Upper lobe of left lung (tissue), 4 donors: ENCODE measurements at regions not wholly inside any gene's neighbourhood (a gene's known extent, or its start where the extent isn't known, plus 50 kb on each side); places are given as distances from the start of the nearest gene placed in this dataset.

Source experiments
- EP300 ChIP-seq, 4 donors: sonication (generic); formaldehyde crosslinking; IDR thresholded peaks; one replicate each; pipeline ENCODE4 v1.5.1; 2017; ENCODE audit warnings: antibody characterized with exemption in 4 of 4, control low read depth in 2 of 4
- POLR2AphosphoS5 ChIP-seq, 2 donors: sonication (generic); formaldehyde crosslinking; IDR thresholded peaks; one replicate each; pipeline ENCODE4 v1.5.1; 2017; ENCODE audit warnings: antibody characterized with exemption in 2 of 2
- TF ChIP-seq, protein P1 (sequence below), 6 experiments: fragments of 450-650 bp in 4 of 6; fragments of 200-600 bp in 2 of 6; sonication (generic) in 2 of 6; IDR thresholded peaks; one replicate each; pipeline ENCODE4 v1.5.1; 2016 to 2019; ENCODE audit warnings: antibody characterized with exemption in 6 of 6

GRCh38 chr12:47296828-47297227 lies 217.1 kb upstream of the AMIGO2 start:
- TF ChIP-seq, protein P1, sequence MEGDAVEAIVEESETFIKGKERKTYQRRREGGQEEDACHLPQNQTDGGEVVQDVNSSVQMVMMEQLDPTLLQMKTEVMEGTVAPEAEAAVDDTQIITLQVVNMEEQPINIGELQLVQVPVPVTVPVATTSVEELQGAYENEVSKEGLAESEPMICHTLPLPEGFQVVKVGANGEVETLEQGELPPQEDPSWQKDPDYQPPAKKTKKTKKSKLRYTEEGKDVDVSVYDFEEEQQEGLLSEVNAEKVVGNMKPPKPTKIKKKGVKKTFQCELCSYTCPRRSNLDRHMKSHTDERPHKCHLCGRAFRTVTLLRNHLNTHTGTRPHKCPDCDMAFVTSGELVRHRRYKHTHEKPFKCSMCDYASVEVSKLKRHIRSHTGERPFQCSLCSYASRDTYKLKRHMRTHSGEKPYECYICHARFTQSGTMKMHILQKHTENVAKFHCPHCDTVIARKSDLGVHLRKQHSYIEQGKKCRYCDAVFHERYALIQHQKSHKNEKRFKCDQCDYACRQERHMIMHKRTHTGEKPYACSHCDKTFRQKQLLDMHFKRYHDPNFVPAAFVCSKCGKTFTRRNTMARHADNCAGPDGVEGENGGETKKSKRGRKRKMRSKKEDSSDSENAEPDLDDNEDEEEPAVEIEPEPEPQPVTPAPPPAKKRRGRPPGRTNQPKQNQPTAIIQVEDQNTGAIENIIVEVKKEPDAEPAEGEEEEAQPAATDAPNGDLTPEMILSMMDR (IDR thresholded peaks at IDR 0.05), result no peak
- TF ChIP-seq EP300 (IDR thresholded peaks at IDR 0.05), result no peak
- TF ChIP-seq POLR2AphosphoS5 (IDR thresholded peaks at IDR 0.05), result no peak
